Kidney capillary endothelial cell (primary cell): ENCODE measurements at regions not wholly inside any gene's neighbourhood (a gene's known extent, or its start where the extent isn't known, plus 50 kb on each side); places are given as distances from the start of the nearest gene placed in this dataset.
"Not testable (repeated sequence)": the region's sequence is repeated elsewhere in the genome, so short reads cannot be mapped to it uniquely, and the experiment has no call there.

Experiments
- DNase-seq: peaks from one replicate; pipeline ENCODE4 v3.0.0-alpha.2; 2018; ENCODE audit warnings: low spot score

- DNase-seq, result no peak
Measured at GRCh38 chr1:81738875-81739274, 61.9 kb upstream of the ADGRL2 start.

- DNase-seq, result no peak
Measured at GRCh38 chr1:81733480-81733879, 67.3 kb upstream of the ADGRL2 start.

GRCh38 chr1:81731989-81732388, 68.7 kb upstream of the ADGRL2 start:
- peak; percentile 38 for DNase-seq

GRCh38 chr1:81730881-81731280, 69.9 kb upstream of the ADGRL2 start:
- DNase-seq, result no peak

GRCh38 chr1:81730299-81730698, 70.4 kb upstream of the ADGRL2 start:
- DNase-seq, result not testable (repeated sequence)

GRCh38 chr1:81729818-81730217, 70.9 kb upstream of the ADGRL2 start:
- no peak for DNase-seq

GRCh38 chr1:81729239-81729638, 71.5 kb upstream of the ADGRL2 start:
- DNase-seq, result no peak

GRCh38 chr1:81725823-81726222, 74.9 kb upstream of the ADGRL2 start:
- no peak for DNase-seq

- not testable (repeated sequence) for DNase-seq
Measured at GRCh38 chr1:81722631-81723328, 78.0 kb upstream of the ADGRL2 start.

GRCh38 chr1:81720256-81720655, 80.5 kb upstream of the ADGRL2 start:
- not testable (repeated sequence) for DNase-seq

- no peak for DNase-seq
Measured at GRCh38 chr1:81717230-81717629, 83.5 kb upstream of the ADGRL2 start.

GRCh38 chr1:81715391-81715790, 85.3 kb upstream of the ADGRL2 start:
- no peak for DNase-seq

- DNase-seq, result no peak
Measured at GRCh38 chr1:81714636-81715035, 86.1 kb upstream of the ADGRL2 start.

- DNase-seq, result no peak
Measured at GRCh38 chr1:81712425-81712824, 88.3 kb upstream of the ADGRL2 start.

GRCh38 chr1:81710857-81711256, 89.9 kb upstream of the ADGRL2 start:
- no peak for DNase-seq

- DNase-seq, result no peak
Measured at GRCh38 chr1:81708250-81708649, 92.5 kb upstream of the ADGRL2 start.

GRCh38 chr1:81706650-81707435, 93.9 kb upstream of the ADGRL2 start:
- DNase-seq, result peak; percentile 67

- DNase-seq, result no peak
Measured at GRCh38 chr1:81703756-81704463, 96.8 kb upstream of the ADGRL2 start.

- peak; percentile 67 for DNase-seq
Measured at GRCh38 chr1:81703391-81703755, 97.4 kb upstream of the ADGRL2 start.

- DNase-seq, result peak; percentile 73
Measured at GRCh38 chr1:81702903-81703302, 97.8 kb upstream of the ADGRL2 start.

- no peak for DNase-seq
Measured at GRCh38 chr1:81702079-81702715, 98.5 kb upstream of the ADGRL2 start.

GRCh38 chr1:81700728-81701470, 99.8 kb upstream of the ADGRL2 start:
- no peak for DNase-seq
